ENCODE measurements at regions not wholly inside any gene's neighbourhood (a gene's known extent, or its start where the extent isn't known, plus 50 kb on each side); places are given as distances from the start of the nearest gene placed in this dataset.

- no peak for TF ChIP-seq NKRF (conservative IDR thresholded peaks at IDR 0.05)
- TF ChIP-seq KAT2A (conservative IDR thresholded peaks at IDR 0.05; ENCODE audit: control insufficient read depth, low read depth, low read length): no peak
- no peak for TF ChIP-seq USF2 (IDR thresholded peaks at IDR 0.05; ENCODE audit: borderline replicate concordance, low read depth, low read length)
- TF ChIP-seq FOS (IDR thresholded peaks at IDR 0.05; ENCODE audit: borderline replicate concordance, extremely low read depth, insufficient read length): no peak
- no peak for TF ChIP-seq RAD21 (IDR thresholded peaks at IDR 0.05; ENCODE audit: insufficient read depth, low read depth, low read length)
- TF ChIP-seq POLR2AphosphoS2 (IDR thresholded peaks at IDR 0.05; ENCODE audit: low read depth, low read length): no peak
- no peak for TF ChIP-seq USF1 (IDR thresholded peaks at IDR 0.05; ENCODE audit: borderline replicate concordance, extremely low read length, insufficient read depth, low read depth, low read length)
- no peak for TF ChIP-seq BMI1 (IDR thresholded peaks at IDR 0.05; ENCODE audit: borderline replicate concordance)
- TF ChIP-seq E2F4 (IDR thresholded peaks at IDR 0.05; ENCODE audit: low read depth, low read length): no peak
- no peak for TF ChIP-seq IKZF1 (conservative IDR thresholded peaks at IDR 0.05)
Observed at GRCh38 chr2:40591774-40592173, 139.9 kb upstream of the SLC8A1 start (continued).

Data from GM12878 (cell line).